ENCODE measurements at regions not wholly inside any gene's neighbourhood (a gene's known extent, or its start where the extent isn't known, plus 50 kb on each side); places are given as distances from the start of the nearest gene placed in this dataset.

GRCh38 chr11:33605703-33606102 lies 94.9 kb downstream of the C11orf91 start:
- no peak for TF ChIP-seq CTCF (IDR thresholded peaks at IDR 0.05)
- TF ChIP-seq EP300 (IDR thresholded peaks at IDR 0.05): no peak
- no peak for TF ChIP-seq POLR2AphosphoS5 (IDR thresholded peaks at IDR 0.05)

Data from suprapubic skin (tissue), 4 donors.